Psoas muscle (tissue), 7 donors: ENCODE measurements at regions not wholly inside any gene's neighbourhood (a gene's known extent, or its start where the extent isn't known, plus 50 kb on each side); places are given as distances from the start of the nearest gene placed in this dataset.

Experiments used
- ATAC-seq, 4 donors: fragments of 200-7000 bp; cut with Tn5 transposase; one replicate each; pipeline ENCODE4 v1.9.1; 2020; ENCODE audit warnings: moderate library complexity in 3 of 4, mild to moderate bottlenecking in 2 of 4
- DNase-seq, 2 donors: peaks; one replicate each; pipeline ENCODE4 v3.0.0-alpha.2; 2020
- H3K27ac ChIP-seq: fragments of 200-600 bp; one replicate; pipeline ENCODE4 v1.8.0; 2022
- H3K27me3 ChIP-seq, 3 donors: fragments of 200-600 bp in 1 of 3; one replicate each; pipeline versions ENCODE4 v1.6.1 to v1.8.0; 2013 to 2022; ENCODE audit warnings: low read length in 2 of 3, mild to moderate bottlenecking in 2 of 3, moderate library complexity in 1 of 3; ENCODE audit not compliant: insufficient read depth in 3 of 3
- H3K36me3 ChIP-seq, 2 donors: fragments of 200-600 bp in 1 of 2; one replicate each; pipeline versions ENCODE4 v1.6.1 to v1.8.0; 2013 to 2022; ENCODE audit warnings: low read depth in 1 of 2, mild to moderate bottlenecking in 1 of 2, moderate library complexity in 1 of 2; ENCODE audit not compliant: insufficient read depth in 1 of 2
- H3K4me1 ChIP-seq: fragments of 200-600 bp; one replicate; pipeline ENCODE4 v1.8.0; 2022
- H3K4me3 ChIP-seq: fragments of 200-600 bp; one replicate; pipeline ENCODE4 v1.8.0; 2022; ENCODE audit warnings: mild to moderate bottlenecking
- H3K9me3 ChIP-seq: fragments of 200-600 bp; one replicate; pipeline ENCODE4 v1.8.0; 2022
- WGBS, 3 donors: extraction: QIAGEN DNeasy Blood & Tissue Kit; methylation state at CpG; one replicate each; pipeline versions ENCODE4 v1.1.6 to v1.1.7; 2013; 5-methylcytosine and 5-hydroxymethylcytosine counted together
- intact Hi-C, 2 donors: fragments of 100-400 bp; cut with DNase I; formaldehyde crosslinking; loops; one replicate each; pipeline versions ENCODE4 v1.11.0 to v1.14.2; 2022
- TF ChIP-seq, protein P1 (sequence below): fragments of 200-600 bp; IDR thresholded peaks from one replicate; pipeline ENCODE4 v1.8.0; 2022; ENCODE audit warnings: antibody characterized with exemption
- donor health status: healthy with polysubstance abuse.
- donor health status: DM: no; HTN: no; CAD: no; lungs with moderate emphysema.
- donor health status: Bipolar disorder and iron deficiency.
- donor health status: healthy.
- donor health status: DM: yes; HTN: yes; CAD: no.
- donor health status: DM: no; HTN: no; CAD: no.
- donor health status: DM: yes; HTN: yes; CAD: no.

DNA sequence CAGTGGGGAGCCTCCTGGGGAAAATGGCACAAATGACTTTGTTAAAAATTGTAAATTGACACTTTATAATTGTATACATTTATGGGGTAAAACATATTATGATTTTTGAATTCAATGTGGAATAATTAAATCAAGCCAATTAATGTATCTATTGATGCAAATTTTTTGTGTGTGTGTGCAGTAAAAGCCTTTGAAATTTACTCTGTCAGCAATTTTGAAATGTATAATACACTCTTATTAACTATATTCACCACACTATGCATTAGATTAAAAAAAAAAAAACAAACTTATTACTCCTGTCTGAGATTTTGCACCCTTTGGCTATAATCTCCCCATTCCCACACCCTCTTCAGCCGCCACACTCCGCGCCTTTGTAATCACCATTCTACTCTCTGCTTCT is 119.2 kb downstream of the S1PR1 start:
- intact Hi-C loops = loop anchor here (2.0 to 5.0 kb wide), 2 partner anchors 44 to 45 kb away; no protein-coding TSS in a partner anchor
- H3K27ac ChIP-seq = no peak overlapping the region
- no peaks in the 10 kb centered on the region for H3K4me1 ChIP-seq
- H3K9me3 ChIP-seq = no peaks in the 10 kb centered on the region
- ATAC-seq (no peak), DNase-seq (no peak)
- TF ChIP-seq, protein P1, sequence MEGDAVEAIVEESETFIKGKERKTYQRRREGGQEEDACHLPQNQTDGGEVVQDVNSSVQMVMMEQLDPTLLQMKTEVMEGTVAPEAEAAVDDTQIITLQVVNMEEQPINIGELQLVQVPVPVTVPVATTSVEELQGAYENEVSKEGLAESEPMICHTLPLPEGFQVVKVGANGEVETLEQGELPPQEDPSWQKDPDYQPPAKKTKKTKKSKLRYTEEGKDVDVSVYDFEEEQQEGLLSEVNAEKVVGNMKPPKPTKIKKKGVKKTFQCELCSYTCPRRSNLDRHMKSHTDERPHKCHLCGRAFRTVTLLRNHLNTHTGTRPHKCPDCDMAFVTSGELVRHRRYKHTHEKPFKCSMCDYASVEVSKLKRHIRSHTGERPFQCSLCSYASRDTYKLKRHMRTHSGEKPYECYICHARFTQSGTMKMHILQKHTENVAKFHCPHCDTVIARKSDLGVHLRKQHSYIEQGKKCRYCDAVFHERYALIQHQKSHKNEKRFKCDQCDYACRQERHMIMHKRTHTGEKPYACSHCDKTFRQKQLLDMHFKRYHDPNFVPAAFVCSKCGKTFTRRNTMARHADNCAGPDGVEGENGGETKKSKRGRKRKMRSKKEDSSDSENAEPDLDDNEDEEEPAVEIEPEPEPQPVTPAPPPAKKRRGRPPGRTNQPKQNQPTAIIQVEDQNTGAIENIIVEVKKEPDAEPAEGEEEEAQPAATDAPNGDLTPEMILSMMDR = no peak
- peaks cover 0 to 3% (median 0%) of the 10 kb centered on the region in 3 donors for H3K27me3 ChIP-seq
- no peaks in the 10 kb centered on the region for H3K36me3 ChIP-seq
- no peak overlapping the region for H3K4me3 ChIP-seq
- 91 to 97% (median 92%) methylated on average over 3 of the region's 3 CpGs for WGBS, 3 donors

DNA sequence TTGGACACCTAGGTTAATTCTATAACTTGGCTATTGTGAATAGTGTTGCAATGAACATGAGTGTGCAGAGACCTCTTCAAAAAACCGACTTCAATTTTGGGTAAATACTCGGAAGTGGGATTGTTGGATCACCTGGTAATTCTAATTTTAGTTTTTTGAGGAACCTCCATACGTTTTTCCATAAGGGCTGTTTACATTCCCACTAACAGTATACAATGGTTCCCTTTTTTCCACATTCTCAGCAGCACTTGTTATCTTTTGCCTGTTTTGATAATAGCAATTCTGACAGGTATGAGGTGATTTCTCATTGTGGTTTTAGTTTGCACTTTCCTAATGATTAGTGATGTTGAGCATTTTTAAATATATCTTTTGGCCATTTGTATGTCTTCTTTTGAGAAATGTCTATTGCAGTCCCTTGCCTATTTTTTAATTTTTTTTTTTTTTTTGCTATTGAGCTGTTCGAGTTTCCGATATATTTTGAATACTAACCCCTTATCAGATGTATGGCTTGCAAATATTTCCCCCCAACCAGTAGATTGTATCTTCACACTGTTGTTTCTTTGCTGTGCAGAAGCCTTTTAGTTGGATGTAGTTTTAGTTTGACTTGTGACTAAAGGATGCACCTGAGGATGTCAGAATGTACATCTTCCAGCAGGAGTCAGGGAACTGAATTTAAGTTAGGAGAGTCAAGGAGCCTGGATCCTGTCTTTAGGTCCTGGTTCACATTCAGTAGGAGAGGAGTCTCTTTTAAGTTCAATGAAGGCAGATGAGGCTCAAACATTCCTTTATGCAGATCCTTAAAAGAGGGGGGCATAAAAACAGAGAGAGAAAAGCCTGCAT is 120.0 kb downstream of the S1PR1 start:
- TF ChIP-seq, protein P1 = no peak
- no peaks in the 10 kb centered on the region for H3K9me3 ChIP-seq
- H3K36me3 ChIP-seq = no peaks in the 10 kb centered on the region
- no peaks in the 10 kb centered on the region for H3K4me1 ChIP-seq
- intact Hi-C loops = loop anchor here (2.0 to 5.0 kb wide), 2 partner anchors 45 to 46 kb away; no protein-coding TSS in a partner anchor
- peaks cover 0 to 3% (median 0%) of the 10 kb centered on the region in 3 donors for H3K27me3 ChIP-seq
- DNase-seq (no peak), ATAC-seq (no peak)
- H3K4me3 ChIP-seq = no peak overlapping the region
- WGBS, 3 donors = 72 to 82% (median 77%) methylated on average over 5 of the region's 5 CpGs
- no peak overlapping the region for H3K27ac ChIP-seq

DNA sequence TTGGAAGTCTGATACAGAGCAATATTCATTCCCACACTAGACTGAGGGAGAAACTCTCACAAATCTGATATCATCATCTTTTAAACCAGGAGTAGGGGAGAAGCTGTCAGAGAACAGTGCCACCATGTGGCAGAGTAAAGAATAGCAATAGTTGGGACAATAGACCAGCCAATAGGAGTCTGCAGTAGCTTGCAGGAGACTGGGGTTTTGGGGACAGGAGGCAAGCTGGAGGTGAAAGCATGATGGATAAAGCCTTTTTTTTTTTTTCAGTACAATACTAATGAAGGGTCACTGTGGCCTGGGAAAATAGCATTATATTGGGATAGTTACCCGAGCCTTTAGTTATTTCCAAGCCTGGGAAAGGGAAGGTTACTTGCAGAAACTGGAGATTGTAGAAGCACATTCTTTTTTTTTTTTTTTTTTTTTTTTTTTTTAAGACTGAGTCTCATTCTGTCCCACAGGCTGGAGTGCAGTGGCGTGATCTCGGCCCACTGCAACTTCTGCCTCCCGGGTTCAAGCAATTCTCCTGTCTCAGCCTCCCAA is 120.7 kb downstream of the S1PR1 start:
- Histone ChIP-seq H3K4me1 (no peaks in the 10 kb centered on the region), H3K27me3 (peaks cover 0 to 3% (median 0%) of the 10 kb centered on the region in 3 donors), H3K36me3 (no peaks in the 10 kb centered on the region), H3K27ac (no peak overlapping the region), H3K4me3 (no peak overlapping the region), H3K9me3 (no peaks in the 10 kb centered on the region)
- WGBS, 3 donors = 51 to 72% (median 65%) methylated on average over 4 of the region's 4 CpGs
- DNase-seq = no peak
- TF ChIP-seq, protein P1 = peak; percentile 82
- ATAC-seq = peak; percentile 76 to 85 (median 81)
- intact Hi-C loops = loop anchor here (2.0 to 5.0 kb wide), 2 partner anchors 45 to 47 kb away; no protein-coding TSS in a partner anchor

DNA sequence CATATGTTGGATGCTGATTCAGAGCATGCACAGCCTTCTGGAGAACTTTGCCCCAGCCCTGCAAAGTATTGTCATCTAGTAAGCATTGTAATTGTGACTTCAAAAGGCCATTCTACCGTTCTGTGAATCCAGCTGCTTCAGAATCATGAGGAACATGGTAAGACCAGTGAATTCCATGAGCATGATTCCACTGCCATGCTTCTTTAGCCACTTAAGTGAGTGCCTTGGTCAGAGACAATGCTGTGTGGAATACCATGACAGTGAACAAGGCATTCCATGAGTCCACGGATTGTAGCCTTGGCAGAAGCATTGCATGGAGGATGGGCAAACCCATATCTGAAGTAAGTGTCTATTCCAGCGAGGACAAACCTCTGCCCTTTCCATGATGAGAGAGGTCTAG is 123.7 kb downstream of the S1PR1 start:
- Histone ChIP-seq H3K4me3 (no peak overlapping the region), H3K27ac (no peak overlapping the region), H3K27me3 (no peaks in the 10 kb centered on the region), H3K9me3 (no peaks in the 10 kb centered on the region), H3K4me1 (no peaks in the 10 kb centered on the region), H3K36me3 (no peaks in the 10 kb centered on the region)
- TF ChIP-seq, protein P1 = no peak
- intact Hi-C loops = no loop called here
- ATAC-seq (no peak), DNase-seq (no peak)
- WGBS, 3 donors = 70 to 74% (median 70%) methylated on average over 3 of the region's 3 CpGs
